SU-DHL-6 (cell line): ENCODE measurements at regions not wholly inside any gene's neighbourhood (a gene's known extent, or its start where the extent isn't known, plus 50 kb on each side); places are given as distances from the start of the nearest gene placed in this dataset.
"Not testable (repeated sequence)": the region's sequence is repeated elsewhere in the genome, so short reads cannot be mapped to it uniquely, and the experiment has no call there.

Experiments
- H2AFZ ChIP-seq: fragments of 200-600 bp; sonication (generic); 2 replicates; pipeline ENCODE4 v1.6.1; 2014; ENCODE audit warnings: low read depth, mild to moderate bottlenecking, moderate library complexity, mixed read lengths, antibody characterized with exemption, low read length; ENCODE audit not compliant: severe bottlenecking
- H3F3A ChIP-seq: fragments of 200-600 bp; shearing (Covaris generic); 2 replicates; pipeline ENCODE4 v1.6.0; 2016; ENCODE audit warnings: antibody characterized with exemption, mild to moderate bottlenecking; ENCODE audit not compliant: insufficient read depth
- H3K27ac ChIP-seq: fragments of 200-600 bp; sonication (generic); 2 replicates; pipeline ENCODE4 v1.5.1; 2016; ENCODE audit warnings: low read depth, mild to moderate bottlenecking, low read length, moderate library complexity, mixed read lengths
- H3K27me3 ChIP-seq: fragments of 200-600 bp; sonication (generic), shearing (Covaris generic); 2 replicates; pipeline ENCODE4 v1.6.0; 2014; ENCODE audit warnings: mild to moderate bottlenecking, low read length
- H3K36me3 ChIP-seq: fragments of 200-600 bp; sonication (generic); 2 replicates; pipeline ENCODE4 v1.6.1; 2014; ENCODE audit warnings: mild to moderate bottlenecking, low read length, mixed read lengths
- H3K4me2 ChIP-seq: fragments of 300-600, 200-600 bp; shearing (Covaris generic), sonication (generic); 2 replicates; pipeline ENCODE4 v1.6.0; 2014; ENCODE audit warnings: low read length, low read depth, mild to moderate bottlenecking; ENCODE audit not compliant: poor library complexity, severe bottlenecking
- H3K4me3 ChIP-seq: fragments of 200-600 bp; sonication (generic); 2 replicates; pipeline ENCODE4 v1.5.1; 2014; ENCODE audit warnings: antibody characterized with exemption, low read length, mild to moderate bottlenecking, mixed read lengths; ENCODE audit not compliant: insufficient read depth, poor library complexity, severe bottlenecking
- H3K79me2 ChIP-seq: fragments of 200-600 bp; sonication (generic); 2 replicates; pipeline ENCODE4 v1.6.1; 2014; ENCODE audit warnings: mild to moderate bottlenecking, low read length, moderate library complexity; ENCODE audit not compliant: insufficient read depth
- H3K9ac ChIP-seq: fragments of 200-600 bp; sonication (generic); 2 replicates; pipeline ENCODE4 v1.7.0; 2014; ENCODE audit warnings: mild to moderate bottlenecking, low read length
- H3K9me2 ChIP-seq: fragments of 200-600 bp; sonication (generic); replicated peaks from 2 replicates; pipeline ENCODE4 v1.6.1; 2014; ENCODE audit warnings: low read length; ENCODE audit not compliant: insufficient read depth
- H3K9me3 ChIP-seq: fragments of 200-600 bp; sonication (generic); 2 replicates; pipeline ENCODE4 v1.6.1; 2014; ENCODE audit warnings: low read length, mixed read lengths; ENCODE audit not compliant: insufficient read depth
- H4K20me1 ChIP-seq: fragments of 200-600 bp; sonication (generic); 2 replicates; pipeline ENCODE4 v1.6.1; 2014; ENCODE audit warnings: low read depth, mild to moderate bottlenecking, antibody characterized with exemption, low read length, moderate library complexity, mixed read lengths
- CTCF ChIP-seq: fragments of 200-600 bp; sonication (generic); IDR thresholded peaks from one replicate; pipeline ENCODE4 v1.5.1; 2017; ENCODE audit warnings: antibody characterized with exemption, mild to moderate bottlenecking, low read length, moderate library complexity; ENCODE audit not compliant: insufficient read depth, poor library complexity, severe bottlenecking
- EZH2phosphoT487 ChIP-seq: fragments of 200-600 bp; sonication (generic), shearing (Covaris generic); conservative IDR thresholded peaks from 2 replicates; pipeline ENCODE4 v1.6.1; 2018; ENCODE audit warnings: mild to moderate bottlenecking, antibody characterized with exemption, low read length, moderate library complexity, mixed read lengths

DNA sequence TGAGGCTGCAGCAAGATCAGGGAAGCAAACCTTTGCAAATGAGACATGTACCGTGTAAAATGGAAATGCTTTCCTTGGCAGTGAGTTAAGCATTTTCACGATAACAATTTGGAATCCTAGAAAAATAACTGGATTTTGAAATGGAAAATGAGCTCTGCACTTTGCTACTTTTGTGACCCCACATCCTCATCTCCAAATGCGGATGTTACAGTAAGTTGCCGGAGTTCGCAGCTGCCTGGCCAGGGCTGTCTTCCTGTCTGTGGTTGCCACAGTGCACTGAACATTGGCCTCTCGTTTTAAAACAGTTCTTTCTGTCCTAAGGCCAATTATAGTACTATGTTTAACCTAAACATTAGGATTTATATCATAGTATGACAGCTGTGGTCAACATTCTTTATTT is 136.2 kb upstream of the FZD8 start:
- Histone ChIP-seq H2AFZ (no peak overlapping the region), H3K4me2 (no peak overlapping the region), H3K4me3 (no peak overlapping the region), H3K9ac (no peak overlapping the region), H3K36me3 (no peaks in the 10 kb centered on the region), H3K9me2 (no peaks in the 10 kb centered on the region), H3K9me3 (no peaks in the 10 kb centered on the region), H4K20me1 (no peaks in the 10 kb centered on the region), H3K79me2 (no peaks in the 10 kb centered on the region), H3K27me3 (no peaks in the 10 kb centered on the region), H3F3A (no peaks in the 10 kb centered on the region), H3K27ac (no peak overlapping the region)
- no peak for TF ChIP-seq EZH2phosphoT487
- no peak for TF ChIP-seq CTCF

DNA sequence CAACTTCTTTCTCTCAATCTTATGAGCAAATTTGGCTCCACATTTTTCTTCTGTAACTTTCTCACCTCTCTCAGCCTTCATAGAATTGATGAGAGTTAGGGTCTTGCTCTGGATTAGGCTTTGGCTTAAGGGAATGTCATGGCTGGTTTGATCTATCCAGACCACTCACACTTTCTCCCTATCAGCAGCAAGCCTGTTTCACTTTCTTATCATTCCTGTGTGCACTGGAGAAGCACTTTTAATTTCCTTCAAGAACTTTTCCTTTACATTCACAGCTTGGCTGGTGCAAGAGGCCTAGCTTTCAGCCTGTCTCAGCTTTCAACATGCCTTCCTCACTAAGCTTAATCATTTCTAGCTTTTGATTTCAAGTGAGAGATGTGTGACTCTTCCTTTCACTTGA is 134.5 kb upstream of the FZD8 start:
- not testable (repeated sequence) for H3K27me3 ChIP-seq, H3K27ac ChIP-seq, H3K79me2 ChIP-seq, H4K20me1 ChIP-seq, H3K4me2 ChIP-seq, H3K9me3 ChIP-seq, H3K36me3 ChIP-seq, H3K9me2 ChIP-seq, H3F3A ChIP-seq, H2AFZ ChIP-seq, H3K9ac ChIP-seq, H3K4me3 ChIP-seq

DNA sequence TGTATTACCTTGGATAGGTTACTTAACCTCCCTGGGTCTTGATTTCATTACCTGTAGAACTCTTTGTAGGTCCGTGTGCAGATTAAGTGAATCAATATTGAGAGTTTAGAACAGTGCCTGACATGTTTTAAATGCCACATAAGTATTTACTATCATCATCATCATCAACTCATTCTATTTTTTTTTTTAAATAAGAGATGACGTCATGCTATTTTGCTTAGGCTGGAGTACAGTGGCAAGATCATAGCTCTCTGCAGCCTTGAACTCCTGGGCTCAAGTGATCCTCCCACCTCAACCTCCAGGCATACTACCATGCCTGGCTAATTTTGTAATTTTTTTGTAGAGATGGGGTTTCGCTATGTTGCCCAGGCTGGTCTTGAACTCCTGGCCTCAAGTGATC is 132.0 kb upstream of the FZD8 start:
- H2AFZ ChIP-seq = no peak overlapping the region
- H3K27me3 ChIP-seq = no peaks in the 10 kb centered on the region
- no peaks in the 10 kb centered on the region for H3K79me2 ChIP-seq
- no peak overlapping the region for H3K9ac ChIP-seq
- no peak overlapping the region for H3K4me2 ChIP-seq
- no peak overlapping the region for H3K27ac ChIP-seq
- TF ChIP-seq EZH2phosphoT487 = no peak
- no peaks in the 10 kb centered on the region for H3K36me3 ChIP-seq
- no peaks in the 10 kb centered on the region for H3F3A ChIP-seq
- no peaks in the 10 kb centered on the region for H3K9me3 ChIP-seq
- H3K9me2 ChIP-seq = no peaks in the 10 kb centered on the region
- no peak overlapping the region for H3K4me3 ChIP-seq
- H4K20me1 ChIP-seq = no peaks in the 10 kb centered on the region

GRCh38 chr10:35770817-35771355 is 128.8 kb upstream of the FZD8 start:
- no peaks in the 10 kb centered on the region for H3K27me3 ChIP-seq
- no peaks in the 10 kb centered on the region for H3F3A ChIP-seq
- TF ChIP-seq EZH2phosphoT487 = no peak
- TF ChIP-seq CTCF = no peak
- H3K9me2 ChIP-seq = no peaks in the 10 kb centered on the region
- no peaks in the 10 kb centered on the region for H3K79me2 ChIP-seq
- H2AFZ ChIP-seq = no peak overlapping the region
- H3K4me3 ChIP-seq = no peak overlapping the region
- no peaks in the 10 kb centered on the region for H3K9me3 ChIP-seq
- no peak overlapping the region for H3K9ac ChIP-seq
- no peaks in the 10 kb centered on the region for H3K36me3 ChIP-seq
- no peak overlapping the region for H3K4me2 ChIP-seq
- H4K20me1 ChIP-seq = no peaks in the 10 kb centered on the region
- H3K27ac ChIP-seq = no peak overlapping the region
